ENCODE measurements at regions not wholly inside any gene's neighbourhood (a gene's known extent, or its start where the extent isn't known, plus 50 kb on each side); places are given as distances from the start of the nearest gene placed in this dataset.

- TF ChIP-seq TEAD4 (CRISPR knock-in tag; IDR thresholded peaks at IDR 0.05) (no peak), ESRRA (CRISPR knock-in tag; IDR thresholded peaks at IDR 0.05; ENCODE audit: borderline replicate concordance) (no peak), ZNF138 (CRISPR knock-in tag; conservative IDR thresholded peaks at IDR 0.05) (no peak), ZNF121 (CRISPR knock-in tag; IDR thresholded peaks at IDR 0.05) (no peak)
Measured at GRCh38 chr13:97856304-97856675, 97.2 kb upstream of the IPO5 start.
